SK-N-SH treated with all-trans-retinoic acid at 6 μM for 48 hours (cell line): ENCODE measurements at regions not wholly inside any gene's neighbourhood (a gene's known extent, or its start where the extent isn't known, plus 50 kb on each side); places are given as distances from the start of the nearest gene placed in this dataset.

Source experiments
- ATAC-seq: fragments of 200-7000 bp; cut with Tn5 transposase; 3 replicates; pipeline ENCODE4 v1.9.1; 2020; ENCODE audit warnings: mild to moderate bottlenecking, moderate library complexity
- ARNTL ChIP-seq: fragments of 450-650 bp; formaldehyde crosslinking; IDR thresholded peaks from 2 replicates; pipeline ENCODE4 v1.5.0; 2020; ENCODE audit warnings: low read depth, mild to moderate bottlenecking, moderate library complexity, borderline replicate concordance
- BACH2 ChIP-seq: fragments of 250-450 bp; sonication (Bioruptor Pico); IDR thresholded peaks from 2 replicates; pipeline ENCODE4 v1.9.0; 2021; ENCODE audit warnings: mild to moderate bottlenecking, borderline replicate concordance
- CSDC2 ChIP-seq: fragments of 250-450 bp; sonication (Bioruptor Pico); IDR thresholded peaks from 2 replicates; pipeline ENCODE4 v1.5.0; 2020; ENCODE audit warnings: mild to moderate bottlenecking, moderate library complexity
- ESRRG ChIP-seq: fragments of 250-450 bp; sonication (Bioruptor Pico); IDR thresholded peaks from 2 replicates; pipeline ENCODE4 v1.6.1; 2021; ENCODE audit warnings: mild to moderate bottlenecking
- GLIS3 ChIP-seq: fragments of 250-450 bp; sonication (Bioruptor Pico); IDR thresholded peaks from 2 replicates; pipeline ENCODE4 v1.5.0; 2020; ENCODE audit warnings: mild to moderate bottlenecking, moderate library complexity
- ISL1 ChIP-seq: fragments of 250-450 bp; sonication (Bioruptor Pico); IDR thresholded peaks from 2 replicates; pipeline ENCODE4 v2.1.2; 2022; ENCODE audit warnings: mild to moderate bottlenecking, moderate library complexity
- OSR1 ChIP-seq: fragments of 250-450 bp; sonication (Bioruptor Pico); IDR thresholded peaks from 2 replicates; pipeline ENCODE4 v1.8.0; 2022; ENCODE audit warnings: moderate library complexity, mild to moderate bottlenecking, inconsistent platforms
- PPARA ChIP-seq: fragments of 250-450 bp; sonication (Bioruptor Pico); IDR thresholded peaks from 2 replicates; pipeline ENCODE4 v1.5.0; 2020; ENCODE audit warnings: mild to moderate bottlenecking, borderline replicate concordance
- RARB ChIP-seq: fragments of 250-450 bp; sonication (Bioruptor Pico); IDR thresholded peaks from 2 replicates; pipeline ENCODE4 v1.8.0; 2021; ENCODE audit warnings: mild to moderate bottlenecking, moderate library complexity
- SNAI2 ChIP-seq: fragments of 250-450 bp; sonication (Bioruptor Pico); IDR thresholded peaks from 2 replicates; pipeline ENCODE4 v1.5.0; 2020; ENCODE audit warnings: mild to moderate bottlenecking, moderate library complexity
- TCF4 ChIP-seq: fragments of 250-450 bp; sonication (Bioruptor Pico); IDR thresholded peaks from 2 replicates; pipeline ENCODE4 v1.8.0; 2021; ENCODE audit warnings: mild to moderate bottlenecking, moderate library complexity, borderline replicate concordance
- ZC3H10 ChIP-seq: fragments of 250-450 bp; sonication (Bioruptor Pico); IDR thresholded peaks from 2 replicates; pipeline ENCODE4 v1.5.1; 2021; ENCODE audit warnings: mild to moderate bottlenecking, moderate library complexity
- ZFP3 ChIP-seq: fragments of 250-450 bp; sonication (Bioruptor Pico); IDR thresholded peaks from 2 replicates; pipeline ENCODE4 v1.5.0; 2020; ENCODE audit warnings: mild to moderate bottlenecking, moderate library complexity
- ZFP30 ChIP-seq: fragments of 450-650 bp; formaldehyde crosslinking; IDR thresholded peaks from 2 replicates; pipeline ENCODE4 v1.5.0; 2022; ENCODE audit warnings: mild to moderate bottlenecking, moderate library complexity
- ZNF565 ChIP-seq: fragments of 450-650 bp; formaldehyde crosslinking; conservative IDR thresholded peaks from 2 replicates; pipeline ENCODE4 v1.5.0; 2020; ENCODE audit warnings: low read depth, mild to moderate bottlenecking, moderate library complexity
- ZNF70 ChIP-seq: fragments of 450-650 bp; formaldehyde crosslinking; IDR thresholded peaks from 2 replicates; pipeline ENCODE4 v1.5.0; 2020; ENCODE audit warnings: mild to moderate bottlenecking, moderate library complexity
- ZNF8 ChIP-seq: fragments of 450-650 bp; formaldehyde crosslinking; IDR thresholded peaks from 2 replicates; pipeline ENCODE4 v1.5.0; 2020; ENCODE audit warnings: mild to moderate bottlenecking, moderate library complexity
- TF ChIP-seq, protein P1 (sequence below): fragments of 250-450 bp; sonication (Bioruptor Pico); IDR thresholded peaks from 2 replicates; pipeline ENCODE4 v1.8.0; 2021; ENCODE audit warnings: low read depth, mild to moderate bottlenecking, moderate library complexity, borderline replicate concordance
- TF ChIP-seq, protein P2 (sequence below): fragments of 250-450 bp; sonication (Bioruptor Pico); IDR thresholded peaks from 2 replicates; pipeline ENCODE4 v1.5.0; 2020; ENCODE audit warnings: mild to moderate bottlenecking, moderate library complexity
- TF ChIP-seq, protein P3 (sequence below): fragments of 250-450 bp; sonication (Bioruptor Pico); IDR thresholded peaks from 2 replicates; pipeline ENCODE4 v1.5.1; 2021; ENCODE audit warnings: mild to moderate bottlenecking, moderate library complexity
- TF ChIP-seq, protein P4 (sequence below): fragments of 250-450 bp; sonication (Bioruptor Pico); IDR thresholded peaks from 2 replicates; pipeline ENCODE4 v1.5.1; 2020; ENCODE audit warnings: low read depth, mild to moderate bottlenecking, moderate library complexity

DNA sequence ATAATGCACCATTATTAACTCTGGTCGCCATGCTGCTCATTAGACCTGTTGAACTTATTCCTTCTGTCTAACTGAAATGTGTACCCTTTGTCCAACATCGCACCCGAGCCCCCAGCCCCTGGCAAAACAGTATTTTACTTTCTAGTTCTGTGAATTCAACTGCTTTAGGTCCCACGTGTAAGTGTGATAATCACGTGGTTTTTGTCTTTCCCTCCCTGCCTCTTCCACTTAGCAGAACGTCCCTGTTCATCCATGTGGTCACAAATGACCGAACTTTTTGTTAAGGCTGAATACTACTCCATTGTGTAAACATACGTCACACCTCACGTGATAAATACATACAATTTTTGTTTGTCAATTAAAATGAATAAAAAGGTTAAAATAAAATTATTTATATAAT is 826.9 kb downstream of the DCDC2C start:
- no peak for ATAC-seq
- TF ChIP-seq, protein P1, sequence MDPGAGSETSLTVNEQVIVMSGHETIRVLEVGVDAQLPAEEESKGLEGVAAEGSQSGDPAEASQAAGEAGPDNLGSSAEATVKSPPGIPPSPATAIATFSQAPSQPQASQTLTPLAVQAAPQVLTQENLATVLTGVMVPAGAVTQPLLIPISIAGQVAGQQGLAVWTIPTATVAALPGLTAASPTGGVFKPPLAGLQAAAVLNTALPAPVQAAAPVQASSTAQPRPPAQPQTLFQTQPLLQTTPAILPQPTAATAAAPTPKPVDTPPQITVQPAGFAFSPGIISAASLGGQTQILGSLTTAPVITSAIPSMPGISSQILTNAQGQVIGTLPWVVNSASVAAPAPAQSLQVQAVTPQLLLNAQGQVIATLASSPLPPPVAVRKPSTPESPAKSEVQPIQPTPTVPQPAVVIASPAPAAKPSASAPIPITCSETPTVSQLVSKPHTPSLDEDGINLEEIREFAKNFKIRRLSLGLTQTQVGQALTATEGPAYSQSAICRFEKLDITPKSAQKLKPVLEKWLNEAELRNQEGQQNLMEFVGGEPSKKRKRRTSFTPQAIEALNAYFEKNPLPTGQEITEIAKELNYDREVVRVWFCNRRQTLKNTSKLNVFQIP (CRISPR knock-in tag) = no peak
- TF ChIP-seq ISL1 (CRISPR knock-in tag) = no peak
- no peak for TF ChIP-seq ZNF8
- TF ChIP-seq RARB (CRISPR knock-in tag) = no peak
- TF ChIP-seq CSDC2 (CRISPR knock-in tag) = no peak
- no peak for TF ChIP-seq SNAI2
- no peak for TF ChIP-seq PPARA
- no peak for TF ChIP-seq ZNF70 (CRISPR knock-in tag)
- TF ChIP-seq ESRRG (CRISPR knock-in tag) = no peak
- TF ChIP-seq ZFP30 (CRISPR knock-in tag) = no peak
- no peak for TF ChIP-seq ARNTL (CRISPR knock-in tag)

DNA sequence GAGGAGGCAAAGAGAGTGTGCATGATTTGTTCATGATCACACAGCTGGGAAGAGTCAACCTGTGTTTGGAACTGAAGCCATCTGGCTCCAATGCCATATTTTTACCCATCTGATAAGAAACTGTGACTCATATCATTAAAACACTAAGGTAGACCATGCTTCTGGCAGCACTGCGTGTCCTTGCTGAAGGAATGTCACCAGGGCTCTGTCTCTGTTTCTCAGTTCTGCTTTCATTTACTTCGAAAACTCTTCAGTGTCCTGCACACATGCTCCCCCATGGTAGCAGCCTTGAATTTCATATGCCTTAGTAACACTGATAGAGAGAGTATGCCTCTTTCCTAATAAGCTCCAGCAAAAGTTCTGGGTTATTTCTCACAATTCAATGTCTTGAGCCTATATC is 830.4 kb downstream of the DCDC2C start:
- ATAC-seq = no peak
- TF ChIP-seq, protein P1 (CRISPR knock-in tag) = no peak
- TF ChIP-seq, protein P2, sequence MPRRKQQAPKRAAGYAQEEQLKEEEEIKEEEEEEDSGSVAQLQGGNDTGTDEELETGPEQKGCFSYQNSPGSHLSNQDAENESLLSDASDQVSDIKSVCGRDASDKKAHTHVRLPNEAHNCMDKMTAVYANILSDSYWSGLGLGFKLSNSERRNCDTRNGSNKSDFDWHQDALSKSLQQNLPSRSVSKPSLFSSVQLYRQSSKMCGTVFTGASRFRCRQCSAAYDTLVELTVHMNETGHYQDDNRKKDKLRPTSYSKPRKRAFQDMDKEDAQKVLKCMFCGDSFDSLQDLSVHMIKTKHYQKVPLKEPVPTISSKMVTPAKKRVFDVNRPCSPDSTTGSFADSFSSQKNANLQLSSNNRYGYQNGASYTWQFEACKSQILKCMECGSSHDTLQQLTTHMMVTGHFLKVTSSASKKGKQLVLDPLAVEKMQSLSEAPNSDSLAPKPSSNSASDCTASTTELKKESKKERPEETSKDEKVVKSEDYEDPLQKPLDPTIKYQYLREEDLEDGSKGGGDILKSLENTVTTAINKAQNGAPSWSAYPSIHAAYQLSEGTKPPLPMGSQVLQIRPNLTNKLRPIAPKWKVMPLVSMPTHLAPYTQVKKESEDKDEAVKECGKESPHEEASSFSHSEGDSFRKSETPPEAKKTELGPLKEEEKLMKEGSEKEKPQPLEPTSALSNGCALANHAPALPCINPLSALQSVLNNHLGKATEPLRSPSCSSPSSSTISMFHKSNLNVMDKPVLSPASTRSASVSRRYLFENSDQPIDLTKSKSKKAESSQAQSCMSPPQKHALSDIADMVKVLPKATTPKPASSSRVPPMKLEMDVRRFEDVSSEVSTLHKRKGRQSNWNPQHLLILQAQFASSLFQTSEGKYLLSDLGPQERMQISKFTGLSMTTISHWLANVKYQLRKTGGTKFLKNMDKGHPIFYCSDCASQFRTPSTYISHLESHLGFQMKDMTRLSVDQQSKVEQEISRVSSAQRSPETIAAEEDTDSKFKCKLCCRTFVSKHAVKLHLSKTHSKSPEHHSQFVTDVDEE (CRISPR knock-in tag) = no peak
- TF ChIP-seq, protein P3, sequence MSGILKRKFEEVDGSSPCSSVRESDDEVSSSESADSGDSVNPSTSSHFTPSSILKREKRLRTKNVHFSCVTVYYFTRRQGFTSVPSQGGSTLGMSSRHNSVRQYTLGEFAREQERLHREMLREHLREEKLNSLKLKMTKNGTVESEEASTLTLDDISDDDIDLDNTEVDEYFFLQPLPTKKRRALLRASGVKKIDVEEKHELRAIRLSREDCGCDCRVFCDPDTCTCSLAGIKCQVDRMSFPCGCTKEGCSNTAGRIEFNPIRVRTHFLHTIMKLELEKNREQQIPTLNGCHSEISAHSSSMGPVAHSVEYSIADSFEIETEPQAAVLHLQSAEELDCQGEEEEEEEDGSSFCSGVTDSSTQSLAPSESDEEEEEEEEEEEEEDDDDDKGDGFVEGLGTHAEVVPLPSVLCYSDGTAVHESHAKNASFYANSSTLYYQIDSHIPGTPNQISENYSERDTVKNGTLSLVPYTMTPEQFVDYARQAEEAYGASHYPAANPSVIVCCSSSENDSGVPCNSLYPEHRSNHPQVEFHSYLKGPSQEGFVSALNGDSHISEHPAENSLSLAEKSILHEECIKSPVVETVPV (CRISPR knock-in tag) = no peak
- TF ChIP-seq, protein P4, sequence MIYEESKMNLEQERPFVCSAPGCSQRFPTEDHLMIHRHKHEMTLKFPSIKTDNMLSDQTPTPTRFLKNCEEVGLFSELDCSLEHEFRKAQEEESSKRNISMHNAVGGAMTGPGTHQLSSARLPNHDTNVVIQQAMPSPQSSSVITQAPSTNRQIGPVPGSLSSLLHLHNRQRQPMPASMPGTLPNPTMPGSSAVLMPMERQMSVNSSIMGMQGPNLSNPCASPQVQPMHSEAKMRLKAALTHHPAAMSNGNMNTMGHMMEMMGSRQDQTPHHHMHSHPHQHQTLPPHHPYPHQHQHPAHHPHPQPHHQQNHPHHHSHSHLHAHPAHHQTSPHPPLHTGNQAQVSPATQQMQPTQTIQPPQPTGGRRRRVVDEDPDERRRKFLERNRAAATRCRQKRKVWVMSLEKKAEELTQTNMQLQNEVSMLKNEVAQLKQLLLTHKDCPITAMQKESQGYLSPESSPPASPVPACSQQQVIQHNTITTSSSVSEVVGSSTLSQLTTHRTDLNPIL (CRISPR knock-in tag) = no peak
- no peak for TF ChIP-seq ZFP30 (CRISPR knock-in tag)

DNA sequence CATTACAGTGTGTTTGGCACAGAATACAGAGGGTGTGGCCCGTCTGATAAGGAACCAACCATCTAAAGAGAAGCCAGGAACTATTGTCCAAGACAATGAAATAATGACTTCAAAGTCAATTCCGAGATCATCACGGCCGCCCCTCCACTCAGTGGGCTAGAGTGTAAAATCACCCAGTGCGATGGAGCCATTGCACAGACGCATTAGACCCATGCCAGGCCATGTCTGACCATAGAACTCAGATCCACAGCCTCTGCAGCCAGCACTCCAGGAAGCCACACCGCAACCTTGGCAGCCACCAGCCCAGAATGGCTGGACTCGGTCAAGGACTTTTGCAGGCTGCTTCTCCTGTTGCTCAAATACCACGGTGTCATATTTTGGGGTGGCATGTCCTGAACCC is 835.7 kb downstream of the DCDC2C start:
- TF ChIP-seq ESRRG (CRISPR knock-in tag) (no peak), ZNF565 (no peak), SNAI2 (no peak), ISL1 (CRISPR knock-in tag) (no peak), ZNF70 (CRISPR knock-in tag) (no peak), ZFP3 (no peak), BACH2 (no peak), ZC3H10 (CRISPR knock-in tag) (no peak), OSR1 (no peak), TCF4 (no peak), ARNTL (CRISPR knock-in tag) (no peak), GLIS3 (CRISPR knock-in tag) (no peak), CSDC2 (CRISPR knock-in tag) (no peak), ZFP30 (CRISPR knock-in tag) (no peak)
- TF ChIP-seq, protein P2 (CRISPR knock-in tag) = no peak
- TF ChIP-seq, protein P1 (CRISPR knock-in tag) = no peak
- ATAC-seq = no peak
